A549 (cell line): ENCODE measurements at regions not wholly inside any gene's neighbourhood (a gene's known extent, or its start where the extent isn't known, plus 50 kb on each side); places are given as distances from the start of the nearest gene placed in this dataset.

ENCODE experiments used
- ATAC-seq, 2 experiments: fragments of 200-7000 bp in 1 of 2; fragments of >200 bp in 1 of 2; cut with Nextera tagmentation in 1 of 2; cut with Tn5 transposase in 1 of 2; 3 replicates each; pipeline versions ENCODE4 v1.8.0 to v1.9.1; 2018 to 2020; ENCODE audit warnings: mild to moderate bottlenecking in 1 of 2, moderate library complexity in 1 of 2
- CTCF ChIA-PET: fragments of 300-600 bp; sonication (Branson Sonifier 250); formaldehyde crosslinking; extraction: SDS; loops from one replicate; lab custom pipeline; 2021; ENCODE audit warnings: antibody characterized with exemption, inconsistent platforms; lab: Yijun Ruan, JAX
- POLR2A ChIA-PET: fragments of 350-600 bp; formaldehyde crosslinking; extraction: SDS; loops from one replicate; lab custom pipeline; 2021; ENCODE audit warnings: antibody characterized with exemption, inconsistent platforms; lab: Yijun Ruan, JAX
- DNase-seq, 2 experiments: peaks; one replicate each; pipeline versions ENCODE4 v3.0.0 to v3.0.0-alpha.2; 2011 to 2016; ENCODE audit warnings: low read depth in 1 of 2, low spot score in 1 of 2
- FAIRE-seq: peaks from 2 replicates; lab custom pipeline; 2011; peaks lifted over from hg19 to GRCh38; lab: Jason Lieb, UNC
- H3K27ac ChIP-seq, 2 experiments: fragments of >200 bp; sonication (Bioruptor Twin); formaldehyde crosslinking; 3 replicates each; pipeline ENCODE4 v1.5.1; 2016 to 2017
- H3K4me1 ChIP-seq: fragments of >200 bp; sonication (Bioruptor Twin); formaldehyde crosslinking; 3 replicates; pipeline ENCODE4 v1.6.1; 2016
- H3K4me2 ChIP-seq: fragments of >200 bp; sonication (Bioruptor Twin); formaldehyde crosslinking; 3 replicates; pipeline ENCODE4 v1.6.1; 2016
- H3K4me3 ChIP-seq: fragments of >200 bp; sonication (Bioruptor Twin); formaldehyde crosslinking; 3 replicates; pipeline ENCODE4 v1.5.1; 2016
- H3K9me3 ChIP-seq: fragments of >200 bp; sonication (Bioruptor Twin); formaldehyde crosslinking; 3 replicates; pipeline ENCODE4 v1.6.1; 2016
- ATOH8 ChIP-seq: fragments of 250-450 bp; sonication (Bioruptor Pico); IDR thresholded peaks from 2 replicates; pipeline ENCODE4 v1.5.0; 2020; ENCODE audit warnings: low read depth, mild to moderate bottlenecking, moderate library complexity
- CBX2 ChIP-seq: fragments of 200-600 bp; sonication (generic); IDR thresholded peaks from 2 replicates; pipeline ENCODE4 v1.6.1; 2016; ENCODE audit warnings: low read depth, mild to moderate bottlenecking, borderline replicate concordance
- CHD2 ChIP-seq: fragments of 150-350 bp; IDR thresholded peaks from 2 replicates; pipeline ENCODE4 v1.6.1; 2014; ENCODE audit warnings: low read length; ENCODE audit not compliant: partially characterized antibody
- CHD4 ChIP-seq: fragments of 200-600 bp; sonication (generic); IDR thresholded peaks from 2 replicates; pipeline ENCODE4 v1.6.1; 2016; ENCODE audit warnings: antibody characterized with exemption, mild to moderate bottlenecking, borderline replicate concordance
- NFE2L2 ChIP-seq: fragments of 150-350 bp; conservative IDR thresholded peaks from 2 replicates; pipeline ENCODE4 v1.6.1; 2014; ENCODE audit warnings: low read length
- RAD21 ChIP-seq, 2 experiments: fragments of >200 bp in 1 of 2; sonication (Bioruptor Twin) in 1 of 2; formaldehyde crosslinking in 1 of 2; IDR thresholded peaks in 1 of 2; conservative IDR thresholded peaks in 1 of 2; 2 replicates in 1 of 2; 3 replicates in 1 of 2; pipeline ENCODE4 v1.6.1; 2012 to 2018; ENCODE audit warnings: inconsistent platforms in 1 of 2
- RARB ChIP-seq: fragments of 250-450 bp; sonication (Bioruptor Pico); IDR thresholded peaks from 2 replicates; pipeline ENCODE4 v1.8.0; 2021; ENCODE audit warnings: mild to moderate bottlenecking, moderate library complexity
- RCOR1 ChIP-seq: fragments of 150-350 bp; IDR thresholded peaks from 2 replicates; pipeline ENCODE4 v1.6.1; 2014; ENCODE audit warnings: antibody characterized with exemption, low read length, low read depth
- RFX5 ChIP-seq: fragments of 450-650 bp; IDR thresholded peaks from 2 replicates; pipeline ENCODE4 v1.7.1; 2014; ENCODE audit warnings: antibody characterized with exemption, mild to moderate bottlenecking, moderate library complexity
- RNF2 ChIP-seq: fragments of 200-600 bp; sonication (generic); IDR thresholded peaks from 2 replicates; pipeline ENCODE4 v1.6.1; 2016; ENCODE audit warnings: low read depth, mild to moderate bottlenecking, antibody characterized with exemption, moderate library complexity, borderline replicate concordance
- WGBS: methylation state at CpG from one replicate; pipeline ENCODE4 v1.1.6; 2017; ENCODE audit errors: missing lambda C conversion rate; 5-methylcytosine and 5-hydroxymethylcytosine counted together
- TF ChIP-seq, protein P1 (sequence below): fragments of 150-350 bp; IDR thresholded peaks from 2 replicates; pipeline ENCODE4 v1.6.1; 2014; ENCODE audit warnings: low read depth, mild to moderate bottlenecking, low read length

DNA sequence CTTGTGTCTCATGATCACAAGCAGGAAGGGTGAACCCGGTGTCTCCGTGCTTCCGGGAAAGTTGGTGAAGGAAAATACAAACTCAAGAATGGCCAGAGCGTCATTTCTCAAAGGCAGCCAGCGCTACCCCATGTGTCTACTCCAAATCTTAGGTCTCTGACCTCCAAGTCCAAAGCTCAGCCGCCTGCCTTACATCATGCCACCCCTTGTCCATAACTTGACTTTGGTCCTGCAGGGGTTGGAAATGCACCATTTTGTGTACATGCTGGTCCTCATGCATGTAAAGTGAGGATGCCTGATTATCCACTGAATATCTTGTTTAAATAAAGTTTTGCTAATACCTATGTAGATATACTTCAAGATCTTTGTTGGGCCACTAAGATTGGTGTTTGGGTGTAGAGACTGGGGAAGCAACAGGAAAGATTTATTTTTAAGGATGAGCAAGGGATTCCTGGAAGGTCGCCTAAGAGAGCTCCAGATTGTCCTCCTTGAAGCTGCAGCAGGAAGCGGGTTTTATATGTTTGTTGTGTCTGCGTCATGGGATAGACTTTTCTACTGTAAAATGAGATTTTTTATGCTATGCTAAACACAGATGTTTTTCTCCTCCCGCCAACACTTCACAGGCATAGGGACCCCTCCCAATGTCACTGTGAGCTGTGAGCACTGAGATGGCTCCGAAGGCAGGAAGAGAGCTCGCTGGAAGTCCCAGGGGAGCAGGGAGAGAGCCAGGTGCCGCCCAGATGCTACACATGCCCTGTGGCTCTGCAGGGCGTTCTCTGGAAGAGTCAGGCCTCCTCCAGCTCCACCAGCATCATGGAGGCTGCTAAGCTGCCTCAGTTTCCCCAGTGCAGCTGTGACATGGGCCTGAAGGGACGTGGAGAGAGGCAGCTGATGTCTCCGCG is 176.2 kb upstream of the HDAC4 start:
- TF ChIP-seq, protein P1, sequence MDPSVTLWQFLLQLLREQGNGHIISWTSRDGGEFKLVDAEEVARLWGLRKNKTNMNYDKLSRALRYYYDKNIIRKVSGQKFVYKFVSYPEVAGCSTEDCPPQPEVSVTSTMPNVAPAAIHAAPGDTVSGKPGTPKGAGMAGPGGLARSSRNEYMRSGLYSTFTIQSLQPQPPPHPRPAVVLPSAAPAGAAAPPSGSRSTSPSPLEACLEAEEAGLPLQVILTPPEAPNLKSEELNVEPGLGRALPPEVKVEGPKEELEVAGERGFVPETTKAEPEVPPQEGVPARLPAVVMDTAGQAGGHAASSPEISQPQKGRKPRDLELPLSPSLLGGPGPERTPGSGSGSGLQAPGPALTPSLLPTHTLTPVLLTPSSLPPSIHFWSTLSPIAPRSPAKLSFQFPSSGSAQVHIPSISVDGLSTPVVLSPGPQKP: no peak
- TF ChIP-seq CHD4 (no peak), RARB (CRISPR knock-in tag) (no peak), NFE2L2 (no peak)
- TF ChIP-seq, all 56 proteins: peak for 0
- no peak for FAIRE-seq
- Histone ChIP-seq H3K4me3 (no peak overlapping the region), H3K27ac (no peak overlapping the region), H3K4me2 (no peak overlapping the region), H3K4me1 (no peaks in the 10 kb centered on the region), H3K9me3 (no peaks in the 10 kb centered on the region; the same call in 2 of the 3 replicates)
- ChIA-PET CTCF (interaction anchor here (1.5 kb wide), 1 partner anchor 13 kb away, joined by 3 read pairs; no protein-coding TSS in a partner anchor), POLR2A (no interaction called here)
- no peak for DNase-seq
- 61% methylated on average over 17 of the region's 17 CpGs for WGBS
- ATAC-seq: no peak

DNA sequence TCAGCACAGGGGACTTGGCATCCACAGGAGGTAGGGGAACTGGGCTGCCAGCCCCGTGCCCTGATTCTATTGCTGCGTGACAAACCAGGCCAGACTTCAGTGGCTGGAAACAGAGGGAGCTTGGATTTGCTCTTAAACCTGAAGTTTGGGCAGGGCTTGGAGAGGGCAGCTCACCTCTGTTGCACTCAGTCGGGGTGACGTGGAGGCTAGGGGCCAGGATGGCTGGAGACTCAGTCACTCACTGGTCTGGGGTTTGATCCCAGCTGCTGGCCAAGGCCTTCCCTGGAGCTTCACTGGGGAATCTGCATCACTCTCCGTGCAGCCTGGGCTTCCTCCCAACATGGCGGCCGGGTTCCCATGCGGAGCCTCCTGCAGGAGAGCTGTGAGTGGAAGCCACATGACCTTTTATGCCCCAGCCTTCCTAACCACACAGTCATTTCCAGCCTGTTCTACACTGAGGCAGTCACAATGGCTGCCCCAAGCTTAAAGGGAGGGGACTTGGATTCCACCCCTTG is 175.2 kb upstream of the HDAC4 start:
- ChIA-PET CTCF (interaction anchor here (1.5 kb wide), 1 partner anchor 12 kb away, joined by 3 read pairs; no protein-coding TSS in a partner anchor), POLR2A (interaction anchor here (0.6 kb wide), 1 partner anchor 259 kb away, joined by 3 read pairs; no protein-coding TSS in a partner anchor)

DNA sequence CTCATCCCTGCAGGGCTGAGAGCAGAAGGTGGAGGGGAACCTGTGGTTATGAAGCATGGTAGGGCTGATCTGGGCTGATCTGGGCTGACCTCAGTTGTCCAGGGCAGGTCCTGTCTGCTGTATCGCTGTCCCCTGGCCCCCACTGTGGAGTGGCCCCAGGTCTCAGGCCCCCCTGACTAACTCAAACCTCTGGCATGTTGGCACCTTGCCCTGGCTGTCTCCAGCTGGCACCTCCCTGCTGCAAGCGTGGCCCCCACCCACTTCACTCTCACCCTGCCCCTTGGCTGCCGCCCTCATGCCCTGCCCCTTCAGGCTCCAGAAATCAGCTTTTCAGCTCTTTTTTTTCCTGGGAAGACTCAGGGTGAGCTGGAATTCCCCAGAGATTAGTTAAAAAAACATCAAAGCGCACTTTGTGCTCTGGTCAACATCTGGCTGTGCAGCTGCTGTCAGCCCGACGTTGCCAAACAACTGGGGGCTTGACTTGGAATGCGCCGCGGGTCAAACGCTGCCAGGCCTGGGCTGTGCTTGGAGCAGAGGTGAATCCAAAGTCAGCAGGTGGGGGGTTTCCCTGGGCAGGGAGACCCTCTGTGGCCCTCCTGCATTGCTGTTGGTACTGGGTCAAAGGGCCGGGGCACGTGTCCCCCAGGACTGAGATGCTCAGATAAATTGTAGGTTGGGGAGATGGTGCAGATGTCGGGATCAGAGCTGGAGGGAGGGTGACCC is 173.8 kb upstream of the HDAC4 start:
- FAIRE-seq: no peak
- no peak for TF ChIP-seq CHD2
- no peak for DNase-seq
- H3K4me3 ChIP-seq: no peak overlapping the region
- no peaks in the 10 kb centered on the region for H3K4me1 ChIP-seq
- ChIA-PET CTCF (interaction anchor here (0.6 to 0.9 kb wide), 2 partner anchors 21 to 1208 kb away, joined by 3 read pairs; no protein-coding TSS in a partner anchor), POLR2A (no interaction called here)
- no peaks in the 10 kb centered on the region; the same call in 2 of the 3 replicates for H3K9me3 ChIP-seq
- H3K27ac ChIP-seq: no peak overlapping the region
- H3K4me2 ChIP-seq: no peak overlapping the region
- no peak for ATAC-seq
- 63% methylated on average over 13 of the region's 13 CpGs for whole genome bisulfite sequencing

More for the DNA sequence above, 175.2 kb upstream of the HDAC4 start:
- Histone ChIP-seq H3K27ac (no peak overlapping the region), H3K4me3 (no peak overlapping the region), H3K4me1 (no peaks in the 10 kb centered on the region), H3K9me3 (no peaks in the 10 kb centered on the region; the same call in 2 of the 3 replicates), H3K4me2 (no peak overlapping the region)
- TF ChIP-seq CBX2 (no peak), RAD21 (conservative IDR thresholded peaks at IDR 0.05 in 1 of 2, IDR thresholded peaks at IDR 0.05 in 1 of 2) (no peak), RCOR1 (no peak), RFX5 (no peak), RNF2 (no peak), ATOH8 (CRISPR knock-in tag) (no peak)
- TF ChIP-seq, protein P1: no peak
- WGBS: 18% methylated on average over 4 of the region's 8 CpGs
- no peak for DNase-seq
- no peak for FAIRE-seq
- no peak for ATAC-seq
